Sigmoid colon (tissue), 6 donors: ENCODE measurements at regions not wholly inside any gene's neighbourhood (a gene's known extent, or its start where the extent isn't known, plus 50 kb on each side); places are given as distances from the start of the nearest gene placed in this dataset.

Experiments used
- DNase-seq: peaks from one replicate; pipeline ENCODE4 v3.0.0-alpha.2; 2019
- H3K27ac ChIP-seq, 4 donors: fragments of 200-600 bp; sonication (generic); one replicate each; pipeline ENCODE4 v1.5.1; 2016 to 2019; ENCODE audit warnings: mild to moderate bottlenecking in 1 of 4
- H3K27me3 ChIP-seq, 3 donors: fragments of 200-600 bp; sonication (generic); one replicate each; pipeline ENCODE4 v1.5.1; 2019; ENCODE audit warnings: mild to moderate bottlenecking in 1 of 3
- H3K36me3 ChIP-seq, 4 donors: fragments of 200-600 bp; sonication (generic); one replicate each; pipeline ENCODE4 v1.5.1; 2016 to 2019
- H3K4me1 ChIP-seq, 4 donors: fragments of 200-600 bp; sonication (generic); one replicate each; pipeline ENCODE4 v1.5.1; 2017 to 2019
- H3K4me3 ChIP-seq, 4 donors: fragments of 200-600 bp; sonication (generic); one replicate each; pipeline ENCODE4 v1.5.1; 2017 to 2019; ENCODE audit warnings: mild to moderate bottlenecking in 2 of 4, moderate library complexity in 1 of 4
- H3K9me3 ChIP-seq, 4 donors: fragments of 200-600 bp in 3 of 4; sonication (generic) in 3 of 4; one replicate each; pipeline versions ENCODE4 v1.5.1 to v1.6.1; 2013 to 2019
- CTCF ChIP-seq, 4 experiments: fragments of 450-650 bp in 3 of 4; fragments of 200-600 bp in 1 of 4; IDR thresholded peaks; one replicate each; pipeline ENCODE4 v1.5.1; 2016 to 2019; ENCODE audit warnings: antibody characterized with exemption in 4 of 4, mild to moderate bottlenecking in 3 of 4, moderate library complexity in 2 of 4
- EP300 ChIP-seq, 4 donors: sonication (generic); formaldehyde crosslinking; IDR thresholded peaks; one replicate each; pipeline ENCODE4 v1.6.1; 2017; ENCODE audit warnings: antibody characterized with exemption in 4 of 4
- POLR2A ChIP-seq, 2 donors: fragments of 450-650 bp; IDR thresholded peaks; one replicate each; pipeline ENCODE4 v1.6.1; 2016; ENCODE audit warnings: antibody characterized with exemption in 2 of 2, mild to moderate bottlenecking in 2 of 2, moderate library complexity in 2 of 2
- POLR2AphosphoS5 ChIP-seq, 4 donors: sonication (generic); formaldehyde crosslinking; IDR thresholded peaks; one replicate each; pipeline ENCODE4 v1.6.1; 2017; ENCODE audit warnings: antibody characterized with exemption in 4 of 4
- WGBS, 2 donors: extraction: QIAGEN DNeasy Blood & Tissue Kit; methylation state at CpG; one replicate each; pipeline ENCODE4 v1.1.7; 2013; 5-methylcytosine and 5-hydroxymethylcytosine counted together
- intact Hi-C: fragments of 100-400 bp; cut with DNase I; formaldehyde crosslinking; loops from one replicate; pipeline ENCODE4 v1.15.1; 2023
- donor health status: healthy with polysubstance abuse.
- donor health status: healthy.

GRCh38 chr12:102781117-102781516 lies 135.9 kb downstream of the PAH start:
- Histone ChIP-seq H3K36me3 (no peaks in the 10 kb centered on the region), H3K4me1 (no peaks in the 10 kb centered on the region), H3K27me3 (no peaks in the 10 kb centered on the region), H3K9me3 (no peaks in the 10 kb centered on the region), H3K4me3 (no peak overlapping the region), H3K27ac (no peak overlapping the region)
- intact Hi-C loops = no loop called here
- no peak for TF ChIP-seq CTCF (IDR thresholded peaks at IDR 0.05)
- TF ChIP-seq POLR2AphosphoS5 (IDR thresholded peaks at IDR 0.05) = no peak
- TF ChIP-seq POLR2A (IDR thresholded peaks at IDR 0.05) = no peak
- TF ChIP-seq EP300 (IDR thresholded peaks at IDR 0.05) = no peak
- no peak for DNase-seq

GRCh38 chr12:102776041-102776440 lies 141.0 kb downstream of the PAH start:
- Histone ChIP-seq H3K27ac (no peak overlapping the region), H3K4me3 (no peak overlapping the region), H3K27me3 (no peaks in the 10 kb centered on the region), H3K4me1 (no peaks in the 10 kb centered on the region), H3K9me3 (no peaks in the 10 kb centered on the region), H3K36me3 (no peaks in the 10 kb centered on the region)
- TF ChIP-seq POLR2A (IDR thresholded peaks at IDR 0.05) = no peak
- no peak for TF ChIP-seq POLR2AphosphoS5 (IDR thresholded peaks at IDR 0.05)
- no peak for TF ChIP-seq EP300 (IDR thresholded peaks at IDR 0.05)
- no peak for TF ChIP-seq CTCF (IDR thresholded peaks at IDR 0.05)
- intact Hi-C loops = no loop called here
- DNase-seq = no peak
- 41 to 58% methylated on average over 2 of the region's 2 CpGs for WGBS, 2 donors

- intact Hi-C loops = no loop called here
- Histone ChIP-seq H3K4me1 (no peaks in the 10 kb centered on the region), H3K9me3 (no peaks in the 10 kb centered on the region), H3K27me3 (no peaks in the 10 kb centered on the region), H3K36me3 (no peaks in the 10 kb centered on the region), H3K4me3 (no peak overlapping the region), H3K27ac (no peak overlapping the region)
- TF ChIP-seq POLR2AphosphoS5 (IDR thresholded peaks at IDR 0.05) (no peak), CTCF (IDR thresholded peaks at IDR 0.05) (peak in 2 of 4 experiments; percentile 33 to 45)
- WGBS, 2 donors = 11 to 15% methylated on average over 6 of the region's 6 CpGs
- peak; percentile 76 for DNase-seq
Measured at GRCh38 chr12:102769323-102769916, 147.6 kb downstream of the PAH start.

GRCh38 chr12:102766961-102767360 lies 150.1 kb downstream of the PAH start:
- Histone ChIP-seq H3K27ac (no peak overlapping the region), H3K36me3 (no peaks in the 10 kb centered on the region), H3K4me1 (no peaks in the 10 kb centered on the region), H3K27me3 (no peaks in the 10 kb centered on the region), H3K4me3 (no peak overlapping the region), H3K9me3 (no peaks in the 10 kb centered on the region)
- TF ChIP-seq POLR2A (IDR thresholded peaks at IDR 0.05) = no peak
- TF ChIP-seq POLR2AphosphoS5 (IDR thresholded peaks at IDR 0.05) = no peak
- no peak for TF ChIP-seq CTCF (IDR thresholded peaks at IDR 0.05)
- no peak for TF ChIP-seq EP300 (IDR thresholded peaks at IDR 0.05)
- intact Hi-C loops = no loop called here
- no peak for DNase-seq
- WGBS, 2 donors = 65 to 81% methylated on average over 3 of the region's 3 CpGs

GRCh38 chr12:102765736-102766135 lies 151.3 kb downstream of the PAH start:
- H3K4me1 ChIP-seq = no peaks in the 10 kb centered on the region
- 61 to 82% methylated on average over 7 of the region's 7 CpGs for WGBS, 2 donors
- H3K36me3 ChIP-seq = no peaks in the 10 kb centered on the region
- H3K4me3 ChIP-seq = no peak overlapping the region
- H3K27me3 ChIP-seq = no peaks in the 10 kb centered on the region
- H3K27ac ChIP-seq = no peak overlapping the region
- H3K9me3 ChIP-seq = no peaks in the 10 kb centered on the region
- DNase-seq = no peak
- intact Hi-C loops = no loop called here
- TF ChIP-seq EP300 (IDR thresholded peaks at IDR 0.05) (no peak), CTCF (IDR thresholded peaks at IDR 0.05) (no peak), POLR2A (IDR thresholded peaks at IDR 0.05) (no peak)
